ENCODE measurements at regions not wholly inside any gene's neighbourhood (a gene's known extent, or its start where the extent isn't known, plus 50 kb on each side); places are given as distances from the start of the nearest gene placed in this dataset.

DNA sequence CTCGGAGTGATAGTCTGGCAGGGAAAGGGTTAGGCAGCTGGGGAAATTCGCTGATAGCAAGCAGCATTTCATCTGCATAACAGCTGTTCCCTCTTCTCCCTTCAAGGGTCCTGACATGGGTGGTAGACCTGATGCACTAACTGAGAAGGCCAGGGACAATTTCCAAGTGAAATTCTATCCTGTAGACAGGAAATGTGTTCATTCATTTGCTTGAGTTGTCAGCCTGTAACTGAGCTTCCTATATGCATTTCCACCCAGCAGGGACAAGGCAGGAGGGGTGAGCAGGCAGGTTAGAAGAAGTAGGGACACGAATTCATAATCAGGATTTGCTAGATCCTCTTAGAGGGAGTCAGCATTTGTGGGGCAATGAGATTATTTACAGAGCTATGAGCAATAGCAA, 154.3 kb upstream of the NCAM1 start:
- TF ChIP-seq, protein P1, sequence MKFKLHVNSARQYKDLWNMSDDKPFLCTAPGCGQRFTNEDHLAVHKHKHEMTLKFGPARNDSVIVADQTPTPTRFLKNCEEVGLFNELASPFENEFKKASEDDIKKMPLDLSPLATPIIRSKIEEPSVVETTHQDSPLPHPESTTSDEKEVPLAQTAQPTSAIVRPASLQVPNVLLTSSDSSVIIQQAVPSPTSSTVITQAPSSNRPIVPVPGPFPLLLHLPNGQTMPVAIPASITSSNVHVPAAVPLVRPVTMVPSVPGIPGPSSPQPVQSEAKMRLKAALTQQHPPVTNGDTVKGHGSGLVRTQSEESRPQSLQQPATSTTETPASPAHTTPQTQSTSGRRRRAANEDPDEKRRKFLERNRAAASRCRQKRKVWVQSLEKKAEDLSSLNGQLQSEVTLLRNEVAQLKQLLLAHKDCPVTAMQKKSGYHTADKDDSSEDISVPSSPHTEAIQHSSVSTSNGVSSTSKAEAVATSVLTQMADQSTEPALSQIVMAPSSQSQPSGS (IDR thresholded peaks at IDR 0.05; ENCODE audit: low read length) = no peak
- H3K56ac ChIP-seq (replicated peaks; ENCODE audit: insufficient read length, low read depth, low read length) = no peak overlapping the region
- FAIRE-seq (peak; percentile 19), DNase-seq (ENCODE audit: low read depth in 1 of 2, low spot score in 2 of 2) (no peak)
- no peak overlapping the region for H2BK5ac ChIP-seq (ENCODE audit: low read depth, low read length)
- H3K27me3 ChIP-seq (replicated peaks in 1 of 4; ENCODE audit: control insufficient read depth in 3 of 4, extremely low read depth in 1 of 4, insufficient read depth in 3 of 4, low read length in 3 of 4) = no peaks in the 10 kb centered on the region; a peak in 1 of 7 replicates
- no peak overlapping the region for H3K23ac ChIP-seq (ENCODE audit: insufficient read length)
- H3K23me2 ChIP-seq (ENCODE audit: low read depth, low read length) = no peaks in the 10 kb centered on the region
- no peaks in the 10 kb centered on the region for H3K9me3 ChIP-seq (ENCODE audit: insufficient read depth in 2 of 2, low read depth in 1 of 2, low read length in 1 of 2)
- ChIA-PET CTCF (ENCODE audit: partially characterized antibody) (interaction anchor here (0.6 to 2.5 kb wide), 8 partner anchors 9 to 483 kb away, joined by 3 to 14 read pairs (median 4); no protein-coding TSS in a partner anchor), POLR2A (ENCODE audit: partially characterized antibody) (no interaction called here)
- H2BK20ac ChIP-seq (ENCODE audit: low read length) = no peak overlapping the region
- H3K79me1 ChIP-seq (ENCODE audit: low read depth, low read length) = no peaks in the 10 kb centered on the region
- H2AK5ac ChIP-seq (ENCODE audit: low read depth, low read length) = no peak overlapping the region
- H3K4me3 ChIP-seq (ENCODE audit: extremely low read depth in 1 of 4, insufficient read depth in 2 of 4, low read depth in 3 of 4, low read length in 4 of 4) = no peak overlapping the region
- no peaks in the 10 kb centered on the region for H3K36me3 ChIP-seq (ENCODE audit: control insufficient read depth in 2 of 4, insufficient read depth in 4 of 4, low read length in 3 of 4)
- no peak overlapping the region for H3K9ac ChIP-seq (replicated peaks in 1 of 4; ENCODE audit: extremely low read depth in 1 of 4, low read depth in 3 of 4, low read length in 3 of 4)
- no peak overlapping the region for H2BK15ac ChIP-seq (ENCODE audit: low read length)
- no peak overlapping the region for H2BK12ac ChIP-seq (ENCODE audit: low read depth, low read length)
- H3K4ac ChIP-seq (replicated peaks; ENCODE audit: insufficient read length, low read depth, low read length) = no peak overlapping the region
- no peaks in the 10 kb centered on the region for H3K79me2 ChIP-seq (ENCODE audit: control insufficient read depth in 1 of 2, insufficient read depth in 2 of 2, low read length in 2 of 2)
- H4K5ac ChIP-seq (ENCODE audit: insufficient read length, low read depth, low read length) = no peak overlapping the region
- 40% methylated on average over 3 of the region's 3 CpGs; no CpG with 5 or more reads in 1 of the 2 experiments for WGBS, 2 experiments (ENCODE audit: extremely low coverage in 1 of 2, insufficient coverage in 1 of 2, insufficient read length in 1 of 2, insufficient replicate concordance in 2 of 2, low coverage in 1 of 2, low lambda C conversion rate in 2 of 2, missing lambda C conversion rate in 1 of 2)
- no peak overlapping the region for H4K8ac ChIP-seq (ENCODE audit: extremely low read depth, insufficient read depth, low read length)
- H3K14ac ChIP-seq (ENCODE audit: insufficient read length) = no peak overlapping the region
- peak overlapping the region; percentile 13; the same call in 1 of the 2 replicates for H2AFZ ChIP-seq (ENCODE audit: low read length)
- no peak overlapping the region for H3K27ac ChIP-seq (ENCODE audit: low read depth, low read length)
- H3K4me1 ChIP-seq (replicated peaks in 1 of 4; ENCODE audit: control insufficient read depth in 3 of 4, insufficient read depth in 4 of 4, low read length in 3 of 4) = peaks cover 0 to 8% (median 8%) of the 10 kb centered on the region in 4 experiments; a peak in 5 of 7 replicates
- H4K91ac ChIP-seq (replicated peaks; ENCODE audit: insufficient read length, low read length) = no peak overlapping the region
- 0 out of 4 replicates have a peak overlapping the region, but pooled peaks of 1 of the 2 experiments have one; percentile 17 for H3K4me2 ChIP-seq (ENCODE audit: insufficient read depth in 1 of 2, low read depth in 2 of 2, low read length in 2 of 2)
- no peak overlapping the region for H2BK120ac ChIP-seq (replicated peaks; ENCODE audit: low read depth, low read length)
- no peaks in the 10 kb centered on the region for H4K20me1 ChIP-seq (replicated peaks in 1 of 2; ENCODE audit: control insufficient read depth in 1 of 2, insufficient read depth in 2 of 2, low read length in 2 of 2)
- H3K18ac ChIP-seq (ENCODE audit: extremely low read depth, low read length) = peak overlapping the region; percentile 5; the same call in 1 of the 2 replicates

Data from H1 (cell line).